HG02973 (cell line): ENCODE measurements at regions not wholly inside any gene's neighbourhood (a gene's known extent, or its start where the extent isn't known, plus 50 kb on each side); places are given as distances from the start of the nearest gene placed in this dataset.

Source experiments
- ATAC-seq: cut with Tn5 transposase; IDR thresholded peaks from one replicate; pipeline ENCODE4 v1.9.1; 2021; ENCODE audit warnings: moderate library complexity; ENCODE audit not compliant: unreplicated experiment

- no peak for ATAC-seq
These were observed 264.6 kb downstream of the TMEM167A start for GRCh38 chr5:82812575-82812974.

DNA sequence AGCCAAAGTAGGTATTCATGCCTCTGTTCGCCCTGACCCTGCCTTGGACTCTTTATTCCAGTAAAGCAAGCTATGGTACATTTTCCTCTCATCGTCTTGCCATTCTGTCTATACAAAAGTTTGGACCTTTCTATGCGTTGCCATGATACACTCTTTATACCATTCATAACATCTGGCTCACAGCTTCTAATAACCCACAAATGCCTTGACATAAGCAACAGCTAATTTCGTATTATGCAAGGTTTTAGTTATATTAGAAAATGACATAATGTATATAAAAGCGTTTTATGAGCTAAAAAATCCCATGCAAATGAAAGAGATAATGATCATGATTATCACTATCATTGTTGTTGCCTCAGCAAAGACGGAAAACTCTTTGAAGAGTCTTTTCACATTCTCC lies 265.7 kb downstream of the TMEM167A start:
- ATAC-seq: no peak

DNA sequence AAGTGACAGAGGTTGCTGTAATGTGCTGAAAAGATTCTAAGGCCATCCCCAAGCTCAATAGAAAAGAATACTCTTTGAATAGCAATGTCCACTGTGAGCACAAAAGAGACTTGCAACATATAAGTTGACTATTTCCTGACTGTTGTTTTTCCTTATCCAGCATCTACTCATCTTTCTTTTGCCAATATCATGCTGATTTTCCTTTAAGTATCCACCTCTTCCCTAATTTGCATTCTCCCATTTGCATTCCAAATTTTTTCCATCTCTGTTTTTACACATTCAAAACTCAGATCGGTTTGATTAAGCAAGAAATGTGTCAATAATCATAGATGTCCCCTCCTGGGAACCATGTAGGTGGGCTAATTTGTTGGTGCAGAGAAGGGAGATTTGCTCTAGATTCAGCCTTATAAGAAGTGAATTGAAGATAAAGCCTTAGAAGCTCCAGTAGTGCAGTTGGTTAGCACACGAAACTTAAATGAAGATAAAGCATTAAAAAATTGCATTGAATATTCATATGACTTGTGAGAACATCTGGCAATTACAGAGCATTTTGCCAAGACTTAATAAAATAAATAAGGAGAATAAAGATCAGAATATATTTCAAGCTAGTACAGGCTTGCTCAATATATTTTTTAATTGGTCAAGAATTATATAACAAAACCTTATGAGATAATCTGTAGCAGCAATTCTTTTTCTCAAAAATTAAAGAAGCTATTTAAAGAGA lies 267.6 kb downstream of the TMEM167A start:
- no peak for ATAC-seq

DNA sequence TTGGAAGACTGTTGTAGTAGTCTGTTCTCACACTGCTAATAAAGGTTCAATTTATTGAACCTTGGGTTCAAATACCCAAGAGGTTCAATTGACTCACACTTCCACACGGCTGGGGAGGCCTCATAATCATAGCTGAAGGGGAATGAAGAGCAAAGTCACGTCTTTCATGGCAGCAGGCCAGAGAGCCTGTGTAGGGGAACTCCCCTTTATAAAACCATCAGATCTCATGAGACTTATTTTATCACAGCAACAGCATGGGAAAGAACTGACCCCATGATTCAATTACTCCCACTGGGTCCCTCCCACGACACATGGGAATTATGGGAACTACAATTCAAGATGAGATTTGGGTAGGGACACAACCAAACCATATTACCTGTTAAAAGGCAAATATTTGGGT lies 268.2 kb downstream of the TMEM167A start:
- no peak for ATAC-seq

DNA sequence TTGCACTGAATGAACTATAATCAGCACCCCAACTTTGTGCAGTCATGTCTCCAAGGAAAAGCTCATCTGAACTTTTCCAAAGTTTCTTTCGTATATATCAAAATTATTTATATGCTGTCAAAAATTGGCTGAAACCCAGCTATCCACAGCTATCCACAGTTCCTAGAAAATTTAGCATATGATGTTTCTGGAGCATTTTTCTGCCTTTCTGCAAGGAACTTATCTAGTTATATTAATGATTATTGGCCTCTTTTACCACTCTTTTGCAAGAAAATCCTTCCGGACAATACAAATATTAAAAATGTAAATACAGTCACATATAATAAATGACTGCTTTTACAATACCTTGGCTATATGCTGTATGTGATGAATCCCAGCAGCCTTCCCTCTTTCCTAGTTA lies 270.2 kb downstream of the TMEM167A start:
- ATAC-seq: no peak

GRCh38 chr5:82806513-82806912 lies 270.7 kb downstream of the TMEM167A start:
- no peak for ATAC-seq

DNA sequence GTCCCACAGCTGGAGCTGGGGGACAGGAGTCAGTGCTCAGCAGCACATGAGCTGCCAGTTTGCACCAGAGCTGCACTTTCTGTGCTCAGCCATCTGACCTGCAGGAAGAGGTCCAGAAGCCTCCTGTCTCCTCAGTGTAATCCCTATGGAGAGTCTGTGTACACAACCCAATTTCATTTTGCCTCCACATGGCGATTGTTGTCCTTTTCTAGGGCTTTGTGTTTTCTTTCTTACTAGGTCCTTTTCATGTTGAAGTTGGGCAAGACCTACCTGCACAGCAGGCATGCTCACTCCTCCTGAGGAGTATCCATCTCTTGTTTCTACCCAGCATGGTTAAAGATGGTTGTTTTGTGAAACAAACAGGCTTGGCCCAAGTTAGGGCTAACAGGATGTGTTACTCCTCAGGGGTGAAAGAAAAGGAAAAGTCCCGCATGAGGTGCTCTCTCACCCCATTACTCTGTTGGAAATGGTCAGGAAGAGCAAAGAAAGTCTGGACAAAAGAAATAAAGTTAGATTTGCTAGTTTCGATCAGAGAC lies 273.0 kb downstream of the TMEM167A start:
- no peak for ATAC-seq

DNA sequence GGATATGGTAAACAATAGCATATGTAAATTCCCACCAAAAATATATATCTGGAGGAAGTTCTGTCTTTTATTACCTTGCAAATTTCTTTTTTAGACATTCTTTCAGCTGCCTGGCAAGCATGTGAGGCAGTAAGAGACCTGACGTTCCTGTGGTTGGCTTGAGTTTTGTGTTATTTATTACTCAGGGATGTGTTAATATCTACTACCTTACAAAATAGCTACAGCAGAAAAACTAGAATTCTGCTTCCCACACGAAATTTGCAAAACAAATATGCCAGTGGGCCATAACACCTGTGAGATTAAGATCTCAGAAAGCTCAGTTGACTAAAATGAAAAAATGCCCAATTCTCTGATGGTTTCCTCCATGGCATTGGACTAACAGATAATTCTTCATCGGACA lies 274.2 kb downstream of the TMEM167A start:
- peak; percentile 50 for ATAC-seq

GRCh38 chr5:82800826-82801225 lies 276.4 kb downstream of the TMEM167A start:
- ATAC-seq: no peak

GRCh38 chr5:82799361-82800077 lies 277.7 kb downstream of the TMEM167A start:
- ATAC-seq: no peak

DNA sequence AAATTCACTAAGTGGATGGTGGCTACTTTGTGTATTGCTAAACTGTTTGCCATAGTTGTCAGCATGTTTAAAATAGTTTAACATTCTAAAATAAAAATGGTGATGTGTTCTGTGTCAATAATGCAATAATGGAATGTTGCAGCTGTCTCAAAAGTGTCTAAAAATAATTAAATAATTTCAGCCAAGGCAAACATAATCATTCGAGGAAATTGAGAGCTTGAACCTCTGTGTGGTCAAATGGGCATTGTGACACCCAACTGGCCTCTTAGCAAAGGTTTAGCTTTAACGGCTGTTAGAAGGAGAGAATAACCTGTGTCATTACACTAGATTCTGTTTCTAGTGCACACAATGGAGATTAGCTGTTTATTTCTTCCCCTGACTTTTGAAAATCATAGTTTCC lies 278.5 kb downstream of the TMEM167A start:
- no peak for ATAC-seq

GRCh38 chr5:82796643-82797416 lies 280.4 kb downstream of the TMEM167A start:
- no peak for ATAC-seq

DNA sequence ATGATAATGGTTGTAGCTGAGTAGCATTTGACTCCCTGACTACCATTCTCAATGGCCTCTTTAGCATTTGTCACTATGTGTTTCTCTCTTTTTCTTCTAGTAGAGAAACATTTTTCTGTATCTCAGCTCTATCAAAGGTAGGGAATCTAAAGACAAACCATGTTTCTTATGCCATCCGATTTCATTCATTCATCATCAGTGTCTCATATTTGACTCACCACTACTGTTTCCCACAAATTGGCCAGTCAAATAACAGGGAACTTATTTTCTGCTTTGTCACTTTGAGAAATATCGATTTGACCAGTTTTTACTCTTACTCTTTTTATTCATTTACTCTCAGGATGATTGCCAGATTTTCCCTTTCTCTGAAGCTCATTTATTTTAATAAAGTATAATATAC lies 282.3 kb downstream of the TMEM167A start:
- ATAC-seq: no peak

GRCh38 chr5:82793808-82794419 lies 283.3 kb downstream of the TMEM167A start:
- ATAC-seq: no peak

DNA sequence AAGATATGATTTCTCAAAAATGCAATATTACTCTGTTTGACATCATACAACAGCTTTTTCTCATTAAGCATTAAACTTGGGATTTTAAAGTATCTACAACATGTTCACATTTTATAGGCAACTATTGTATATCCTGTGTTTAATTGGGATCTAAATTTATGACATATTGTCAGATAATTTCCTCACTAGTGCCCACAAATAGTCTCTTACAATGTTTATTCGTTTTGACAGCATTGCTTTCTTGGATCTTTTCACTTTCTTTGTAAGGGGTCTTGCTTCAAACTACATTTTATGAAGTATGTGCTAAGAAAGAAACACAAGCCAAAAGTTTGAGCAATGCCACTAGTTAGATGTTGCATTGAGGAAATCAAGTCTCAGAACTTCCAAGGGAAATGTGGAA lies 285.1 kb downstream of the TMEM167A start:
- ATAC-seq: no peak

- no peak for ATAC-seq
These were observed 288.1 kb downstream of the TMEM167A start for GRCh38 chr5:82789095-82789494.

DNA sequence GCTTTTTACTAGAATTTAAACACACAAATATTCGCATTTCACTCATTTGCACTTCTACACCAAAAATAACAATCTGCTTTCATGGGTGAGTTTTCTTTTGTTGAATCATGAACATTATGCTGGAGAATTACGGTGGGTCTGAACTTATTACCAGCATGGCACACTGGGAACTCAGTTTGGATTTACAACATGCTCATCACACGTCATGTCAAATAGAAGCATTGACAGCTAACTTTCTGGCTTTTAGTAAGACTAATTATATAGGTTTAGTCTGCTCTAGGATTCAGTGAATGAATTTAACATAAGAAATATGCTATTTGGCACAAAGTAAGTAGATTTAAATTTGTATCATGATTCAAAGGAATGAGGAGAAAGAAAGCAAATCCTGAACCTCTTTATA lies 290.4 kb downstream of the TMEM167A start:
- no peak for ATAC-seq

DNA sequence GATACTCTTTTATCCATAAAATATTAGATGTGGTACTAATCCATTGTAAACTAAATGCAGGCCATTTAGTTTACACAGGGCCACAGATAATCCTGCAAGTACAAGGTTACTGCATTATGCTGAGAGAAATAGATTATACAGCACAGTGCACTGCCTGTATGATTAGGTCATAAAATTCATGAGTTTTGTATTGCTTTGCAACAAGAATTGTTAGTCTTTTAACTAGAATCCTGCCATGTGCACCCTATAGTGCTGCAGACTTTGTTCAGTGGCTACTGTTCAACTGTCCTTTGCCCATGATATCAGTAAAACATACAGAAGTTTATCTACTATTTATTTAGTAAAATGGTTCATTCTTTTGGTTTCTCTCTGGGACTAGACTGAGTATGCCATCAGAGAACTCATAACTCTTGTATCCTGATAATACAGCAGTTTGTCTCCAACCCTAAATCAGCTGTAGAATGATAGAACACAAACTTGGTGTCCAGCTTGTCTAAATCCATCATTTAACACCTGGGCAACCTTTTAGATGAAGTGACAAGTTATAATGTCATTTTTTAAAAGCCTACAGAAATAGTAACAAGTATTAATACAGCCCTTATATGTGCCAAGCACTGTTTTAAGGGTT lies 291.2 kb downstream of the TMEM167A start:
- ATAC-seq: no peak

GRCh38 chr5:82785456-82785855 lies 291.7 kb downstream of the TMEM167A start:
- ATAC-seq: no peak

- no peak for ATAC-seq
These were observed 292.7 kb downstream of the TMEM167A start for GRCh38 chr5:82784521-82784920.

GRCh38 chr5:82777106-82777505 lies 300.1 kb downstream of the TMEM167A start:
- no peak for ATAC-seq
